ENCODE measurements at regions not wholly inside any gene's neighbourhood (a gene's known extent, or its start where the extent isn't known, plus 50 kb on each side); places are given as distances from the start of the nearest gene placed in this dataset.
"Not testable (repeated sequence)": the region's sequence is repeated elsewhere in the genome, so short reads cannot be mapped to it uniquely, and the experiment has no call there.

- DNase-seq (ENCODE audit: low read depth) = no peak
Observed at GRCh38 chr5:174636094-174636493, 88.3 kb upstream of the MSX2 start.

DNA sequence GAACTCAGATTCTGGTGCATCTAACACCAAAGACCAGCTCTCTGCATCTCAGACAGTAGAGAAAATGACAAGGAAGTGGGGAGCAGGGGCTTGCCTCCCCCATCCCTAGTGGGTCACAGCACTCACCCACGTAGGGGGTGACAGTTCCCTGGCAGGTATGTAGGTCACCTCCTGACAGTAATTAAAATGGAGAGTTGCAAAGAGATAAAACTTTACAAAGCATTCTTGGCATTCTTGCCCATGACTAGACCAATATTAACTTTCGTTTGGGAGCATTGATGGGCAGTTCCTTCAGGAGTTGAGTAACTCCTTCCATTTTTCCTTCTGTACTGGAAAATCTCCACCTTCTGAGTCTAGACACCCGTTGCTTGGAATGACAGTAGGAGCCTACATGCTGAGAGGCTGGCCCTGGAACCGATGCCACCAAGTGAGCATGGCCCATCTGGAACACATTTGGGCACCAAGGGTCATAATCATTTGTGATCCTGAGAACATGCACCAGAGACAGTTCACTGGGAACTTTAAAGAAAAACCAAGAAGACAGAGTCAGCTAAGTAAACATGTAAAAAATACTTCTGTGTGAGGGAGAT is 81.5 kb upstream of the MSX2 start:
- DNase-seq (ENCODE audit: low read depth) = no peak

DNA sequence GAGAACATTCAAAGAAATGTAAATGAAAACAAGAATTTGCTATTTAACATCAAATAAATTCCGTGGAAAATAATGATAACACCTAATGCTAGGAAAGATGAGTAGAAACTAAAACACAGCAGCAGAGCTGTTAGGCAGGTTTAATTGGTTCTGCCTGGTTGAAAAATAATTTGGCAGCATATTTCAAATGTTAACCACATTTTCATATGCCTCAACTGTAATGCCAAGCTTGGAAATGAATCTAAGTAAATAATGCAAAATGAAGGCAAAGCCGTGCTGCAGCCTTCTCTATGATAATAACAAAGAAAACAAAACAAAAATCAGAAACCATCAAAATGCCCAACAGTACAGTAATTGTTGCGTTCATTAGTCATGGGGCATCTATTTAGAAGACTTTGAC is 79.9 kb upstream of the MSX2 start:
- no peak for DNase-seq (ENCODE audit: low read depth)

DNA sequence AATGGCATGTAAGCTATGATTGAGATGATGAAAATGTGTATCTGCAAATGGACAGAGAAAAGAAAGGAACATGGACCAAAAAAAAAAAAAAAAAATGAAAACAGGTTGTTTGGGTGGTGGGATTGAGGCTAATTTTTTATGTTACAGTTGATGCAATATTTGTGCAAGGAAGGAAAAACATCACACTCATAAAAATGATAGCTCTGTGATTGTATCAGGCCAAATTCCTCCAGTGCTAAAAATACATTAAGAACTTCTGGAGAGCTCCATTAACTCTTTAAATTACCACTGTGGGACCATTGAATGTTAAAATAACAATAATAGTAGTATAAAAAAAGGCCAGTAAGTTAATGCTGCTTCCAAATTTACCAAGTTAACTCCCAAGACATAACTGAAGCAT is 79.5 kb upstream of the MSX2 start:
- no peak for DNase-seq (ENCODE audit: low read depth)

DNA sequence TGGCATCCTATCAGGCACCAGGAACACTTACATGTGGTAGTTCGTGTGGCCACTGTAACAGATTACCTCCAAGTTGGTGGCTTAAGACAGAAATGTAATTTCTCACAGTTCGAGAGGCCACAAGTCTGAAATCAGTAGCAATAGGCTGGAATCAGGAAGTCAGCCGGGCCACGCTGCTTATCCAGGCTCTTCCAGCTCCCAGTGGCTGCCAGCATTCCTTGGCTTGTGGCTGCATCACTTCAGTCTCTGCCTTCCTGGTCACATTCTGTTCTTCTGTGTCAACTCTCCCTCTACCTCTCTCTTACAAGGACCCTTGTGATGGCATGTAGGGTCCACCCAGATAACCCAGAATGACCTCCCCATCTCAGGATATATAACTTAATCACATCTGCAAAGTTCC is 78.7 kb upstream of the MSX2 start:
- no peak for DNase-seq (ENCODE audit: low read depth)

GRCh38 chr5:174648618-174649017 is 75.8 kb upstream of the MSX2 start:
- not testable (repeated sequence) for DNase-seq (ENCODE audit: low read depth)

DNA sequence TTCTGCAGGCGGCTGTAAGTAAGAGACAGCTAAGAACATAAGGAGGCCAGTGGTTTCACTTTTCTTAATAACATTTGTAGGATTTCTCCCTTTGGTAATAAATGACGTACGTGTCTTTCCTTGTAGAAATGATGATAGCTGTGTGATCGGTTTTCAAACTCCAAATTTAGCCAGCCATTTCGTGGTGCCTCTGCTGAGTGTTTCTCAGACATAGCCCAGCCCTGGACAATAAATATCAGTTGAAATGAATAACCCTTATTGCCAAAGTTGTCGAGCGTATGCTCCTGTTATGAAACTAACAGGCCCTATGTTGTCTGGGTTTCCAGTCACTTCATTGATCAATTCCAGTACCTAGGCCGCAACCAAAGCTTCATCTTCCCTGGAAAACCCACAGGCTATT is 75.0 kb upstream of the MSX2 start:
- no peak for DNase-seq (ENCODE audit: low read depth)

- DNase-seq (ENCODE audit: low read depth) = no peak
Observed at GRCh38 chr5:174654442-174654841, 69.9 kb upstream of the MSX2 start.

DNA sequence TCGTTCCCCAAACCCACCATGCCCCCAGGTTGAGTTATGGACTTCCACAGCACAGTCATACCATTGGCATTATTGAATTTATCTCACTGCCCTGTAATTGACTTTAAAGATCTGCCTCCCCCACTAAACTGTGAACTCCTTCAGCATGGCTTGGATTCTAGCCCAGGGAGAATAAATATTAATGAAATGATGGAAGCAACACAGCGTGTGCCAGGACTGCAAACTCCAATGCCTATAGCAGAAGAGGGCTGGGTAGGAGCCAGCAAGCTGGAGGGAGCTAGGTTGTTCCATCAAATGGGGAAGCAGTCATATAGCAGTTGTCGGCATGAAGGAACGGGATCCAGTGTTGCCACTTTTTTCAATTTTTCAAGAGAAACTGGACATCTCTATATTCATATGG is 69.0 kb upstream of the MSX2 start:
- DNase-seq (ENCODE audit: low read depth) = no peak

DNA sequence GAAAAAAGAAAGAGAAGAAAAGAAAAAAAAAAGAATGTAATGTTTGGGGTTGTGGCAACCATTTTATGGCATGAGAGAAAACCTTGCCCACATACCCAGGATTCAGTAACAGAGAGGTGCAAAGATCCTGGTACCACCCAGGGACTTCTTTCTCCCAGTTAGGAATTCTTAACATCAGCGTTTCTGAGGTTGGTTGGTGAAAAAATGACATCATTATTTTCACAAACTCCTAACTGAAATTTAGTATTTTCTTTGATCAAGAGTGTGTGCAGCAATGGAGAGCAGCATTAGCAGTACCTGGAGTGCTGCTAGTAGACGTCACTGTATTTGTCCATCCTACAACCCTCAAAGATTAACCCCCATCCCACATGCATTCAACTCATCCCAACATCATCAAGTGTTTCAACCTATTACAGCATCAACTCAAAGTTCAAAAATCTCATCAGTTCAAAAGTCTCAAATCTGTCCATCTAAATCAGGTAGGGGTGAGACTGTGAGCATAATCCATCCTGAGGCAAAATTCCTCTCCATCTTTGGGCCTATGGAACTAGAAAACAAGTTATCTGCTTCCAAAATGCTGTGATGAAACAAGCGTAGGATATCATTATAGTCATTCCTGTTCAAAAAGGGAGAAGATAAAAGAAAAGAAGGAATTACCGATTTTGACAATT is 60.1 kb upstream of the MSX2 start:
- DNase-seq (ENCODE audit: low read depth) = no peak

DNA sequence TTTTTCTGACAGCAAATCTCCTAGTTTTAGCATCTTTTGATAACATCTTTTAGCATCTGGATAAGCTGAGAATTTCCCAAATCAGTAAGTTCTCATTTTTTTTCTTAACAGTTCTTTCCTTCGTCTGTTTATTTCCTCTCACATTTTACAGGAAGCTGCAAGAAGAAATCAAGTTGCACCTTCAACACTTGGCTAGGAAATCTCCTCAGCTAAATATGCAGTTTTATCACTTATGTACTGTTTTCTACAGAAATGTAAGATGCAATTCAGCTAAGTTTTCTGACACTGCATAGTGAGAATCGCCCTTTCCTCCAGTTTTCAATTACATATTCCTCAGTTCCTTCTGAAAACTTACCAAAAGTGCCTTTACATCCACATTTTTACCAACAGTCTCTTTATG is 59.0 kb upstream of the MSX2 start:
- no peak for DNase-seq (ENCODE audit: low read depth)

DNA sequence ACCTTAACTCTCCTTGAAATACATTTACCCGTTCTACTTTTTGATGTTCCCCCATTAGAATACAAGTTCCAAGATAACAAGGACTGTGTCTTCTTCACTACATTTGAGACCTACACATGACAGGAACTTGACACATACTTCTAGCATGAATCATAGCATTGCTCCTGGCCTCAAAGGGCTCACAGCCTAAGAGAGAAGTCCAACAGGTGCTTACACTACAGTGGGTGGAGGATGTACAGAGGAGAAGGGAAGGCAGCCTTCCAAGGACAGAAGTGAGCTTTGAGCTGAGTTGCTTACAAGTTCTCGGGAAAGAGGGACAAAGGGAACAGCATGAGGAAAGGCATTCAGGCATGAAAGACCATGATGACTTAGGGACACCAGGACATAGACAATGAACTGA is 56.9 kb upstream of the MSX2 start:
- DNase-seq (ENCODE audit: low read depth) = no peak

GRCh38 chr5:174668349-174668748 is 56.0 kb upstream of the MSX2 start:
- DNase-seq (ENCODE audit: low read depth) = no peak
